H9 (cell line): ENCODE measurements at regions not wholly inside any gene's neighbourhood (a gene's known extent, or its start where the extent isn't known, plus 50 kb on each side); places are given as distances from the start of the nearest gene placed in this dataset.

Experiments used
- DNase-seq: peaks from one replicate; pipeline ENCODE4 v3.0.0-alpha.2; 2017
- H2AFZ ChIP-seq: one replicate; pipeline ENCODE4 v1.6.1; 2013; ENCODE audit warnings: mild to moderate bottlenecking, low read length, control low read depth, moderate library complexity
- H2AK5ac ChIP-seq: 2 replicates; pipeline ENCODE4 v1.6.1; 2013; ENCODE audit warnings: low read length, control low read depth, mixed read lengths; ENCODE audit not compliant: insufficient read length
- H2BK120ac ChIP-seq: one replicate; pipeline ENCODE4 v1.6.1; 2013; ENCODE audit warnings: low read depth, mild to moderate bottlenecking, low read length, control low read depth, inconsistent platforms; ENCODE audit not compliant: poor library complexity, severe bottlenecking
- H2BK12ac ChIP-seq: 2 replicates; pipeline ENCODE4 v1.6.1; 2013; ENCODE audit warnings: low read length, control low read depth, mixed read lengths, low read depth; ENCODE audit not compliant: insufficient read length
- H2BK15ac ChIP-seq: 2 replicates; pipeline ENCODE4 v1.6.1; 2013; ENCODE audit warnings: low read depth, low read length, control low read depth
- H2BK20ac ChIP-seq: one replicate; pipeline ENCODE4 v1.6.1; 2013; ENCODE audit warnings: low read depth, mild to moderate bottlenecking, low read length, control low read depth, inconsistent platforms; ENCODE audit not compliant: poor library complexity, severe bottlenecking
- H2BK5ac ChIP-seq: 2 replicates; pipeline ENCODE4 v1.6.1; 2013; ENCODE audit warnings: low read length, control low read depth, mixed read lengths; ENCODE audit not compliant: insufficient read length
- H3K14ac ChIP-seq: 2 replicates; pipeline ENCODE4 v1.6.1; 2013; ENCODE audit warnings: low read length, control low read depth; ENCODE audit not compliant: insufficient read depth
- H3K18ac ChIP-seq: 2 replicates; pipeline ENCODE4 v1.6.1; 2013; ENCODE audit warnings: low read depth, mild to moderate bottlenecking, mixed read lengths, low read length, control low read depth; ENCODE audit not compliant: insufficient read length
- H3K23ac ChIP-seq: 2 replicates; pipeline ENCODE4 v1.6.1; 2013; ENCODE audit warnings: low read length, control low read depth, mixed read lengths, low read depth; ENCODE audit not compliant: insufficient read length
- H3K23me2 ChIP-seq: 2 replicates; pipeline ENCODE4 v1.6.1; 2013; ENCODE audit warnings: low read depth, mild to moderate bottlenecking, mixed read lengths, low read length, control low read depth; ENCODE audit not compliant: insufficient read length, poor library complexity, severe bottlenecking
- H3K27ac ChIP-seq: 2 replicates; pipeline ENCODE4 v1.5.1; 2013; ENCODE audit warnings: low read length, control low read depth, mixed read lengths, low read depth; ENCODE audit not compliant: insufficient read length
- H3K27me3 ChIP-seq: 2 replicates; pipeline ENCODE4 v1.6.1; 2013; ENCODE audit warnings: low read length, control low read depth, inconsistent platforms; ENCODE audit not compliant: insufficient read depth
- H3K4ac ChIP-seq: 2 replicates; pipeline ENCODE4 v1.6.1; 2013; ENCODE audit warnings: low read depth, mild to moderate bottlenecking, control low read depth, inconsistent platforms, low read length, moderate library complexity
- H3K4me1 ChIP-seq: 2 replicates; pipeline ENCODE4 v1.6.1; 2013; ENCODE audit warnings: low read length, control low read depth, inconsistent platforms; ENCODE audit not compliant: insufficient read depth
- H3K4me2 ChIP-seq: 2 replicates; pipeline ENCODE4 v1.6.1; 2013; ENCODE audit warnings: low read length, control low read depth, mixed read lengths; ENCODE audit not compliant: insufficient read length, insufficient read depth
- H3K56ac ChIP-seq: 2 replicates; pipeline ENCODE4 v1.6.1; 2013; ENCODE audit warnings: low read depth, mild to moderate bottlenecking, mixed read lengths, low read length, control low read depth; ENCODE audit not compliant: insufficient read length
- H3K79me1 ChIP-seq: 2 replicates; pipeline ENCODE4 v1.6.1; 2013; ENCODE audit warnings: low read depth, mild to moderate bottlenecking, moderate library complexity, low read length, control low read depth, inconsistent platforms; ENCODE audit not compliant: insufficient read depth, poor library complexity, severe bottlenecking
- H3K79me2 ChIP-seq: 2 replicates; pipeline ENCODE4 v1.6.1; 2013; ENCODE audit warnings: low read length, control low read depth, inconsistent platforms; ENCODE audit not compliant: insufficient read depth
- H3K9ac ChIP-seq: 2 replicates; pipeline ENCODE4 v1.6.1; 2013; ENCODE audit warnings: low read length, control low read depth, mixed read lengths; ENCODE audit not compliant: insufficient read length; ENCODE audit errors: extremely low read depth
- H3K9me3 ChIP-seq: one replicate; pipeline ENCODE4 v1.6.1; 2013; ENCODE audit warnings: low read depth, low read length, inconsistent platforms; ENCODE audit not compliant: control insufficient read depth
- H3T11ph ChIP-seq: one replicate; pipeline ENCODE4 v1.6.1; 2013; ENCODE audit warnings: mild to moderate bottlenecking, low read length, control low read depth, inconsistent platforms
- H4K20me1 ChIP-seq: one replicate; pipeline ENCODE4 v1.6.1; 2013; ENCODE audit not compliant: control insufficient read depth, insufficient read length, insufficient read depth
- H4K5ac ChIP-seq: 2 replicates; pipeline ENCODE4 v1.6.1; 2013; ENCODE audit warnings: low read depth, mild to moderate bottlenecking, mixed read lengths, low read length, control low read depth; ENCODE audit not compliant: insufficient read length
- H4K8ac ChIP-seq: replicated peaks from 2 replicates; pipeline ENCODE4 v1.6.1; 2013; ENCODE audit warnings: low read length, control low read depth, mixed read lengths, low read depth; ENCODE audit not compliant: insufficient read length
- H4K91ac ChIP-seq: 2 replicates; pipeline ENCODE4 v1.6.1; 2013; ENCODE audit warnings: low read depth, mild to moderate bottlenecking, moderate library complexity, mixed read lengths, low read length, control low read depth; ENCODE audit not compliant: insufficient read length
- H3K27ac Mint-ChIP-seq, 3 experiments: 2 replicates in 2 of 3; 3 replicates in 1 of 3; pipeline ENCODE4 v1.8.0; 2020 to 2021; ENCODE audit warnings: mixed read lengths in 3 of 3, mild to moderate bottlenecking in 1 of 3, moderate library complexity in 1 of 3
- H3K27me3 Mint-ChIP-seq: 2 replicates; pipeline ENCODE4 v1.8.0; 2021; ENCODE audit warnings: low read depth, mild to moderate bottlenecking, moderate library complexity, mixed read lengths
- H3K36me3 Mint-ChIP-seq, 3 experiments: 2 replicates in 2 of 3; 3 replicates in 1 of 3; pipeline ENCODE4 v1.8.0; 2020 to 2021; ENCODE audit warnings: low read depth in 3 of 3, mixed read lengths in 3 of 3; ENCODE audit not compliant: insufficient read depth in 1 of 3
- H3K4me1 Mint-ChIP-seq, 2 experiments: 2 replicates each; pipeline ENCODE4 v1.8.0; 2020; ENCODE audit warnings: mixed read lengths in 2 of 2
- H3K4me3 Mint-ChIP-seq, 2 experiments: 2 replicates in 1 of 2; 3 replicates in 1 of 2; pipeline ENCODE4 v1.8.0; 2020 to 2021; ENCODE audit warnings: mild to moderate bottlenecking in 2 of 2, mixed read lengths in 2 of 2, moderate library complexity in 1 of 2
- H3K9me3 Mint-ChIP-seq, 2 experiments: 2 replicates in 1 of 2; 3 replicates in 1 of 2; pipeline ENCODE4 v1.8.0; 2020; ENCODE audit warnings: mild to moderate bottlenecking in 2 of 2, mixed read lengths in 2 of 2, moderate library complexity in 1 of 2
- WGBS: extraction: QIAGEN DNeasy Blood & Tissue Kit; methylation state at CpG from one replicate; pipeline ENCODE4 v1.1.7; 2013; ENCODE audit warnings: missing lambda C conversion rate, low lambda C conversion rate, mixed read lengths; ENCODE audit not compliant: insufficient read length; ENCODE audit errors: extremely low coverage; 5-methylcytosine and 5-hydroxymethylcytosine counted together
- TF ChIP-seq, protein P1 (sequence below): fragments of 200-600 bp; sonication (generic); conservative IDR thresholded peaks from 3 replicates; pipeline ENCODE4 v1.8.0; 2021; ENCODE audit warnings: antibody characterized with exemption, mild to moderate bottlenecking

DNA sequence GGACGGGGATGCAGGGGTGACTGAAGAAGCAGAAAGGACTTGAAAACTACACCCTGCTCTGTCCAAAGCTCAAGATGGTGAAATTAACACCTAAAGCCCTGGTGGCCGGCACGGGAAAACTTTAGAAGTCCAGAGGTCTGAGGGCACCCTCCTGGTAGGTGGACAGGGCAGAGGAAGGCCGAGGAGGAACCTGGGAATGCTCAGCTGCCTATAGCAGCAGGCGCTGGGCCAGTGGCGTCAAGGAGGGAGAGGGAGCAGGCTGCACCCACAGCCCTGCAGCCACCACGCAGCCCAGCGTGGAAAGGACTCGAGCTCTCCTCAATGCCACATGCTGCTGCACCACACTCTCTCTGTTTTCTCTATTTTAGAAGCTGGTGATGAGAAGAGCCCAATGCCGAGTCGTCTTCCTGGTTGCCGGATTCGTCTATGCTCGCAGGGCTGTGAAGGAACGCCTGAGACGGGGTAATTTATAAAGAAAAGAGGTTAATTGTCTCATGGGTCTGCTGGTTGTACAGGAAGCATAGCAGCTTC lies 248.3 kb upstream of the AFDN start:
- no peaks in the 10 kb centered on the region for H4K20me1 ChIP-seq
- WGBS, result no CpG with 5 or more reads among the region's 16 CpGs
- H3K4me1 Mint-ChIP-seq, result peaks cover 11 to 18% of the 10 kb centered on the region in 2 experiments

More for the DNA sequence above, 248.3 kb upstream of the AFDN start:
- H3K56ac ChIP-seq, result no peak overlapping the region
- no peaks in the 10 kb centered on the region for H3K79me2 ChIP-seq
- H3K4me2 ChIP-seq, result no peak overlapping the region
- H3K18ac ChIP-seq, result no peak overlapping the region
- no peaks in the 10 kb centered on the region for H3K9me3 ChIP-seq
- H2BK20ac ChIP-seq, result no peak overlapping the region
- no peak overlapping the region for H3K9ac ChIP-seq
- no peaks in the 10 kb centered on the region for H3K27me3 ChIP-seq
- no peak overlapping the region for H3K27ac ChIP-seq
- no peaks in the 10 kb centered on the region for H3K79me1 ChIP-seq
- TF ChIP-seq, protein P1, sequence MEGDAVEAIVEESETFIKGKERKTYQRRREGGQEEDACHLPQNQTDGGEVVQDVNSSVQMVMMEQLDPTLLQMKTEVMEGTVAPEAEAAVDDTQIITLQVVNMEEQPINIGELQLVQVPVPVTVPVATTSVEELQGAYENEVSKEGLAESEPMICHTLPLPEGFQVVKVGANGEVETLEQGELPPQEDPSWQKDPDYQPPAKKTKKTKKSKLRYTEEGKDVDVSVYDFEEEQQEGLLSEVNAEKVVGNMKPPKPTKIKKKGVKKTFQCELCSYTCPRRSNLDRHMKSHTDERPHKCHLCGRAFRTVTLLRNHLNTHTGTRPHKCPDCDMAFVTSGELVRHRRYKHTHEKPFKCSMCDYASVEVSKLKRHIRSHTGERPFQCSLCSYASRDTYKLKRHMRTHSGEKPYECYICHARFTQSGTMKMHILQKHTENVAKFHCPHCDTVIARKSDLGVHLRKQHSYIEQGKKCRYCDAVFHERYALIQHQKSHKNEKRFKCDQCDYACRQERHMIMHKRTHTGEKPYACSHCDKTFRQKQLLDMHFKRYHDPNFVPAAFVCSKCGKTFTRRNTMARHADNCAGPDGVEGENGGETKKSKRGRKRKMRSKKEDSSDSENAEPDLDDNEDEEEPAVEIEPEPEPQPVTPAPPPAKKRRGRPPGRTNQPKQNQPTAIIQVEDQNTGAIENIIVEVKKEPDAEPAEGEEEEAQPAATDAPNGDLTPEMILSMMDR, result no peak
- H2BK5ac ChIP-seq, result no peak overlapping the region
- Mint-ChIP-seq H3K4me3 (no peak overlapping the region), H3K36me3 (peaks cover 0 to 6% (median 0%) of the 10 kb centered on the region in 3 experiments; a peak in 2 of 7 replicates), H3K27ac (no peak overlapping the region), H3K9me3 (peaks cover 4 to 5% of the 10 kb centered on the region in 2 experiments; a peak in 2 of 5 replicates), H3K27me3 (peaks cover 16% of the 10 kb centered on the region)
- no peak overlapping the region for H3K4ac ChIP-seq
- no peak for DNase-seq
- H3K23me2 ChIP-seq, result no peaks in the 10 kb centered on the region
- no peak overlapping the region for H3T11ph ChIP-seq
- H4K8ac ChIP-seq, result no peak overlapping the region
- no peak overlapping the region for H2BK15ac ChIP-seq
- H2BK12ac ChIP-seq, result no peak overlapping the region
- no peaks in the 10 kb centered on the region for H3K4me1 ChIP-seq
- H2AK5ac ChIP-seq, result no peak overlapping the region
- no peak overlapping the region for H4K91ac ChIP-seq
- no peak overlapping the region for H3K14ac ChIP-seq
- no peak overlapping the region for H3K23ac ChIP-seq
- no peak overlapping the region for H4K5ac ChIP-seq
- H2AFZ ChIP-seq, result no peak overlapping the region
- no peak overlapping the region for H2BK120ac ChIP-seq
